ENCODE measurements at regions not wholly inside any gene's neighbourhood (a gene's known extent, or its start where the extent isn't known, plus 50 kb on each side); places are given as distances from the start of the nearest gene placed in this dataset.

GRCh38 chr3:76842216-76842615 is 197.7 kb upstream of the ROBO2 start:
- no peak for DNase-seq

- no peak for DNase-seq
Observed at GRCh38 chr3:76855451-76855850, 184.4 kb upstream of the ROBO2 start.

GRCh38 chr3:76859596-76859995 is 180.3 kb upstream of the ROBO2 start:
- DNase-seq: no peak

- DNase-seq: no peak
Observed at GRCh38 chr3:76864355-76864754, 175.5 kb upstream of the ROBO2 start.

- DNase-seq: no peak
Observed at GRCh38 chr3:76866729-76867408, 173.0 kb upstream of the ROBO2 start.

GRCh38 chr3:76869726-76870384 is 170.0 kb upstream of the ROBO2 start:
- no peak for DNase-seq

- DNase-seq: no peak
Observed at GRCh38 chr3:76871655-76872054, 168.2 kb upstream of the ROBO2 start.

GRCh38 chr3:76872999-76873398 is 166.9 kb upstream of the ROBO2 start:
- DNase-seq: no peak

GRCh38 chr3:76873532-76874242 is 166.2 kb upstream of the ROBO2 start:
- DNase-seq: no peak

- DNase-seq: no peak
Observed at GRCh38 chr3:76879959-76880358, 159.9 kb upstream of the ROBO2 start.

GRCh38 chr3:76886761-76887500 is 153.0 kb upstream of the ROBO2 start:
- no peak for DNase-seq

- DNase-seq: no peak
Observed at GRCh38 chr3:76888856-76889255, 151.0 kb upstream of the ROBO2 start.

- DNase-seq: no peak
Observed at GRCh38 chr3:76889911-76890310, 150.0 kb upstream of the ROBO2 start.

- no peak for DNase-seq
Observed at GRCh38 chr3:76897076-76897475, 142.8 kb upstream of the ROBO2 start.

GRCh38 chr3:76900596-76900995 is 139.3 kb upstream of the ROBO2 start:
- DNase-seq: no peak

- DNase-seq: no peak
Observed at GRCh38 chr3:76908156-76908555, 131.7 kb upstream of the ROBO2 start.

- no peak for DNase-seq
Observed at GRCh38 chr3:76912841-76913383, 127.0 kb upstream of the ROBO2 start.

- no peak for DNase-seq
Observed at GRCh38 chr3:76917436-76917835, 122.5 kb upstream of the ROBO2 start.

- DNase-seq: no peak
Observed at GRCh38 chr3:76920511-76920910, 119.4 kb upstream of the ROBO2 start.

GRCh38 chr3:76923485-76923884 is 116.4 kb upstream of the ROBO2 start:
- DNase-seq: no peak

GRCh38 chr3:76930712-76931111 is 109.2 kb upstream of the ROBO2 start:
- DNase-seq: no peak

GRCh38 chr3:76933245-76933644 is 106.7 kb upstream of the ROBO2 start:
- DNase-seq: no peak

GRCh38 chr3:76938962-76939361 is 100.9 kb upstream of the ROBO2 start:
- no peak for DNase-seq

All from amniotic stem cell (primary cell).